A549 (cell line): ENCODE measurements at regions not wholly inside any gene's neighbourhood (a gene's known extent, or its start where the extent isn't known, plus 50 kb on each side); places are given as distances from the start of the nearest gene placed in this dataset.

ENCODE experiments used
- ATAC-seq, 2 experiments: fragments of 200-7000 bp in 1 of 2; fragments of >200 bp in 1 of 2; cut with Nextera tagmentation in 1 of 2; cut with Tn5 transposase in 1 of 2; 3 replicates each; pipeline versions ENCODE4 v1.8.0 to v1.9.1; 2018 to 2020; ENCODE audit warnings: mild to moderate bottlenecking in 1 of 2, moderate library complexity in 1 of 2
- CTCF ChIA-PET: fragments of 300-600 bp; sonication (Branson Sonifier 250); formaldehyde crosslinking; extraction: SDS; loops from one replicate; lab custom pipeline; 2021; ENCODE audit warnings: antibody characterized with exemption, inconsistent platforms; lab: Yijun Ruan, JAX
- POLR2A ChIA-PET: fragments of 350-600 bp; formaldehyde crosslinking; extraction: SDS; loops from one replicate; lab custom pipeline; 2021; ENCODE audit warnings: antibody characterized with exemption, inconsistent platforms; lab: Yijun Ruan, JAX
- DNase-seq, 2 experiments: peaks; one replicate each; pipeline versions ENCODE4 v3.0.0 to v3.0.0-alpha.2; 2011 to 2016; ENCODE audit warnings: low read depth in 1 of 2, low spot score in 1 of 2
- FAIRE-seq: peaks from 2 replicates; lab custom pipeline; 2011; peaks lifted over from hg19 to GRCh38; lab: Jason Lieb, UNC
- H3K27ac ChIP-seq, 2 experiments: fragments of >200 bp; sonication (Bioruptor Twin); formaldehyde crosslinking; 3 replicates each; pipeline ENCODE4 v1.5.1; 2016 to 2017
- H3K4me1 ChIP-seq: fragments of >200 bp; sonication (Bioruptor Twin); formaldehyde crosslinking; 3 replicates; pipeline ENCODE4 v1.6.1; 2016
- H3K4me2 ChIP-seq: fragments of >200 bp; sonication (Bioruptor Twin); formaldehyde crosslinking; 3 replicates; pipeline ENCODE4 v1.6.1; 2016
- H3K4me3 ChIP-seq: fragments of >200 bp; sonication (Bioruptor Twin); formaldehyde crosslinking; 3 replicates; pipeline ENCODE4 v1.5.1; 2016
- H3K9me3 ChIP-seq: fragments of >200 bp; sonication (Bioruptor Twin); formaldehyde crosslinking; 3 replicates; pipeline ENCODE4 v1.6.1; 2016
- BCL3 ChIP-seq: fragments of >200 bp; sonication (Bioruptor Twin); formaldehyde crosslinking; IDR thresholded peaks from 3 replicates; pipeline ENCODE4 v1.6.1; 2016
- BHLHE40 ChIP-seq: IDR thresholded peaks from 2 replicates; pipeline ENCODE4 v1.6.1; 2012; ENCODE audit warnings: low read depth, low read length, inconsistent platforms
- CBX8 ChIP-seq: fragments of 200-600 bp; sonication (generic); IDR thresholded peaks from 2 replicates; pipeline ENCODE4 v1.6.1; 2016
- E2F6 ChIP-seq: IDR thresholded peaks from 2 replicates; pipeline ENCODE4 v1.6.1; 2012; ENCODE audit warnings: low read depth, borderline replicate concordance
- EHF ChIP-seq: fragments of 250-450 bp; sonication (Bioruptor Pico); IDR thresholded peaks from 2 replicates; pipeline ENCODE4 v1.5.0; 2020; ENCODE audit warnings: mild to moderate bottlenecking
- ELK1 ChIP-seq: fragments of 150-350 bp; IDR thresholded peaks from 2 replicates; pipeline ENCODE4 v1.6.1; 2014; ENCODE audit warnings: low read depth, mild to moderate bottlenecking, low read length
- ESRRA ChIP-seq: fragments of 150-350 bp; IDR thresholded peaks from 2 replicates; pipeline ENCODE4 v1.6.1; 2014; ENCODE audit warnings: mild to moderate bottlenecking, low read length, borderline replicate concordance
- FOSL2 ChIP-seq, 2 experiments: fragments of 450-650 bp in 1 of 2; fragments of >200 bp in 1 of 2; sonication (Bioruptor Twin) in 1 of 2; formaldehyde crosslinking; IDR thresholded peaks; 2 replicates each; pipeline versions ENCODE4 v1.5.0 to v1.6.1; 2016 to 2020; ENCODE audit warnings: mild to moderate bottlenecking in 1 of 2, moderate library complexity in 1 of 2
- FOXS1 ChIP-seq: fragments of 250-450 bp; sonication (Bioruptor Pico); IDR thresholded peaks from 2 replicates; pipeline ENCODE4 v1.5.0; 2020; ENCODE audit warnings: mild to moderate bottlenecking, moderate library complexity
- GATA3 ChIP-seq: IDR thresholded peaks from 2 replicates; pipeline ENCODE4 v1.6.1; 2012; ENCODE audit warnings: borderline replicate concordance
- HES2 ChIP-seq: fragments of >200 bp; sonication (Bioruptor Twin); formaldehyde crosslinking; IDR thresholded peaks from 2 replicates; pipeline ENCODE4 v1.6.1; 2016
- HEYL ChIP-seq: fragments of 250-450 bp; sonication (Bioruptor Pico); IDR thresholded peaks from 2 replicates; pipeline ENCODE4 v1.8.0; 2021; ENCODE audit warnings: mild to moderate bottlenecking, moderate library complexity
- HOXB13 ChIP-seq: fragments of 250-450 bp; sonication (Bioruptor Pico); IDR thresholded peaks from 2 replicates; pipeline ENCODE4 v1.5.0; 2020; ENCODE audit warnings: low read depth, mild to moderate bottlenecking, moderate library complexity
- HOXB5 ChIP-seq: fragments of 250-450 bp; sonication (Bioruptor Pico); IDR thresholded peaks from 2 replicates; pipeline ENCODE4 v1.5.0; 2020; ENCODE audit warnings: mild to moderate bottlenecking, moderate library complexity
- JUNB ChIP-seq: fragments of >200 bp; sonication (Bioruptor Twin); formaldehyde crosslinking; IDR thresholded peaks from 2 replicates; pipeline ENCODE4 v1.6.1; 2016
- KDM5A ChIP-seq: fragments of 200-600 bp; sonication (generic); IDR thresholded peaks from 2 replicates; pipeline ENCODE4 v1.6.1; 2016; ENCODE audit warnings: antibody characterized with exemption, mild to moderate bottlenecking
- MAFK ChIP-seq: fragments of 450-650 bp; IDR thresholded peaks from 2 replicates; pipeline ENCODE4 v1.6.1; 2014; ENCODE audit not compliant: partially characterized antibody
- MAX ChIP-seq: IDR thresholded peaks from 2 replicates; pipeline ENCODE4 v1.6.1; 2012
- NFE2L2 ChIP-seq: fragments of 150-350 bp; conservative IDR thresholded peaks from 2 replicates; pipeline ENCODE4 v1.6.1; 2014; ENCODE audit warnings: low read length
- PBX3 ChIP-seq: IDR thresholded peaks from 2 replicates; pipeline ENCODE4 v1.6.1; 2012
- PHF8 ChIP-seq: fragments of 200-600 bp; sonication (generic); IDR thresholded peaks from 2 replicates; pipeline ENCODE4 v1.6.1; 2016; ENCODE audit warnings: low read depth, mild to moderate bottlenecking, antibody characterized with exemption, moderate library complexity, borderline replicate concordance
- POLR2A ChIP-seq: IDR thresholded peaks from 2 replicates; pipeline ENCODE4 v1.6.1; 2012; ENCODE audit warnings: mild to moderate bottlenecking, low read length
- POLR2AphosphoS2 ChIP-seq: conservative IDR thresholded peaks from 2 replicates; pipeline ENCODE4 v1.6.1; 2012; ENCODE audit warnings: low read length, improper control_type of control experiment, inconsistent platforms
- RAD21 ChIP-seq, 2 experiments: fragments of >200 bp in 1 of 2; sonication (Bioruptor Twin) in 1 of 2; formaldehyde crosslinking in 1 of 2; IDR thresholded peaks in 1 of 2; conservative IDR thresholded peaks in 1 of 2; 2 replicates in 1 of 2; 3 replicates in 1 of 2; pipeline ENCODE4 v1.6.1; 2012 to 2018; ENCODE audit warnings: inconsistent platforms in 1 of 2
- RARB ChIP-seq: fragments of 250-450 bp; sonication (Bioruptor Pico); IDR thresholded peaks from 2 replicates; pipeline ENCODE4 v1.8.0; 2021; ENCODE audit warnings: mild to moderate bottlenecking, moderate library complexity
- RFX5 ChIP-seq: fragments of 450-650 bp; IDR thresholded peaks from 2 replicates; pipeline ENCODE4 v1.7.1; 2014; ENCODE audit warnings: antibody characterized with exemption, mild to moderate bottlenecking, moderate library complexity
- TFCP2L1 ChIP-seq: fragments of 250-450 bp; sonication (Bioruptor Pico); IDR thresholded peaks from 2 replicates; pipeline ENCODE4 v1.5.0; 2021; ENCODE audit warnings: mild to moderate bottlenecking
- USF2 ChIP-seq: fragments of 450-650 bp; IDR thresholded peaks from 2 replicates; pipeline ENCODE4 v1.6.1; 2014; ENCODE audit warnings: antibody characterized with exemption
- ZFP36 ChIP-seq: fragments of 450-650 bp; IDR thresholded peaks from 2 replicates; pipeline ENCODE4 v1.6.1; 2014; ENCODE audit warnings: borderline replicate concordance; ENCODE audit not compliant: partially characterized antibody
- ZNF302 ChIP-seq: fragments of 250-450 bp; sonication (Bioruptor Pico); IDR thresholded peaks from 2 replicates; pipeline ENCODE4 v1.9.0; 2021; ENCODE audit warnings: inconsistent platforms, mild to moderate bottlenecking, moderate library complexity
- ZSCAN20 ChIP-seq: fragments of 250-450 bp; sonication (Bioruptor Pico); IDR thresholded peaks from 2 replicates; pipeline ENCODE4 v1.8.0; 2022; ENCODE audit warnings: mild to moderate bottlenecking, moderate library complexity
- WGBS: methylation state at CpG from one replicate; pipeline ENCODE4 v1.1.6; 2017; ENCODE audit errors: missing lambda C conversion rate; 5-methylcytosine and 5-hydroxymethylcytosine counted together

GRCh38 chr6:138690975-138691594, 82.5 kb upstream of the CCDC28A start:
- DNase-seq (no peak), ATAC-seq (no peak)
- Histone ChIP-seq H3K4me3 (peak overlapping the region; percentile 75), H3K4me2 (peak overlapping the region; percentile 93), H3K27ac (peak overlapping the region; percentile 82 to 97; a peak in 5 of 6 replicates), H3K4me1 (peaks cover 6% of the 10 kb centered on the region; the same call in 1 of the 3 replicates)
- ChIA-PET POLR2A (interaction anchor here (1.3 kb wide), 1 partner anchor 260 kb away, joined by 3 read pairs; no protein-coding TSS in a partner anchor), CTCF (interaction anchor here (0.6 to 2.2 kb wide), 8 partner anchors 8 to 585 kb away, joined by 3 to 16 read pairs (median 4); no protein-coding TSS in a partner anchor)
- TF ChIP-seq ZSCAN20 (CRISPR knock-in tag) = no peak
- TF ChIP-seq USF2 = no peak
- no peak for TF ChIP-seq HES2
- TF ChIP-seq FOXS1 (CRISPR knock-in tag) = no peak
- TF ChIP-seq E2F6 = no peak
- TF ChIP-seq HEYL (CRISPR knock-in tag) = no peak
- TF ChIP-seq BCL3 = no peak
- no peak for TF ChIP-seq RARB (CRISPR knock-in tag)
- TF ChIP-seq ZFP36 = no peak
- TF ChIP-seq FOSL2 (IDR thresholded peaks at IDR 0.05) = no peak
- TF ChIP-seq FOSL2 (CRISPR knock-in tag; IDR thresholded peaks at IDR 0.05) = no peak
- no peak for TF ChIP-seq HOXB13 (CRISPR knock-in tag)
- TF ChIP-seq GATA3 = no peak
- no peak for TF ChIP-seq PHF8
- TF ChIP-seq POLR2A = no peak
- no peak for TF ChIP-seq TFCP2L1 (CRISPR knock-in tag)
- no peak for TF ChIP-seq PBX3
- no peak for TF ChIP-seq NFE2L2
- TF ChIP-seq, all 56 proteins: peak for 0
- 77% methylated on average over 11 of the region's 11 CpGs for WGBS
- no peaks in the 10 kb centered on the region for H3K9me3 ChIP-seq
- FAIRE-seq = no peak

- Histone ChIP-seq H3K4me1 (peaks cover 6% of the 10 kb centered on the region; the same call in 1 of the 3 replicates), H3K4me2 (peak overlapping the region; percentile 93)
- peak; percentile 27 to 54; a peak in 3 of 6 replicates for ATAC-seq
- 2% methylated on average over 14 of the region's 14 CpGs for WGBS
- TF ChIP-seq POLR2A (no peak), JUNB (no peak), NFE2L2 (no peak), BHLHE40 (no peak), RAD21 (conservative IDR thresholded peaks at IDR 0.05 in 1 of 2, IDR thresholded peaks at IDR 0.05 in 1 of 2) (no peak), POLR2AphosphoS2 (no peak), ELK1 (no peak), ZFP36 (no peak), RFX5 (no peak), ESRRA (no peak), MAFK (no peak), EHF (CRISPR knock-in tag) (no peak), MAX (no peak), HOXB5 (CRISPR knock-in tag) (no peak), ZNF302 (CRISPR knock-in tag) (no peak), KDM5A (no peak), CBX8 (no peak)
- TF ChIP-seq, all 56 proteins: peak for 0
- CTCF ChIA-PET = interaction anchor here (0.8 to 2.2 kb wide), 8 partner anchors 9 to 586 kb away, joined by 3 to 16 read pairs (median 4); no protein-coding TSS in a partner anchor
- Histone ChIP-seq H3K27ac (peak overlapping the region; percentile 82 to 97; a peak in 5 of 6 replicates), H3K4me3 (peak overlapping the region; percentile 75), H3K9me3 (no peaks in the 10 kb centered on the region)
- DNase-seq (peak; percentile 9 to 13), FAIRE-seq (no peak)
- POLR2A ChIA-PET = interaction anchor here (0.8 to 1.3 kb wide), 2 partner anchors 10 to 261 kb away, joined by 3 read pairs; no protein-coding TSS in a partner anchor
These were observed 81.9 kb upstream of the CCDC28A start for GRCh38 chr6:138691595-138692057.
